PFSK-1 (cell line): ENCODE measurements at regions not wholly inside any gene's neighbourhood (a gene's known extent, or its start where the extent isn't known, plus 50 kb on each side); places are given as distances from the start of the nearest gene placed in this dataset.

Experiments
- FOXP2 ChIP-seq: optimal IDR thresholded peaks from 2 replicates; pipeline ENCODE3; 2011; ENCODE audit warnings: borderline replicate concordance, control low read depth, inconsistent platforms; ENCODE audit not compliant: insufficient read depth; ENCODE audit errors: extremely low read length, extremely low read depth
- POLR2AphosphoS5 ChIP-seq: IDR thresholded peaks from 2 replicates; pipeline ENCODE4 v1.6.1; 2012; ENCODE audit warnings: low read depth, mild to moderate bottlenecking, control low read depth, low read length, moderate library complexity
- REST ChIP-seq, 2 experiments: IDR thresholded peaks; 2 replicates each; pipeline versions ENCODE4 v1.6.1 to v1.8.0; 2011 to 2012; ENCODE audit warnings: low read depth in 2 of 2, low read length in 2 of 2, control low read depth in 1 of 2, inconsistent platforms in 1 of 2, mild to moderate bottlenecking in 1 of 2, moderate library complexity in 1 of 2; ENCODE audit not compliant: insufficient read depth in 1 of 2
- SIN3A ChIP-seq: IDR thresholded peaks from 2 replicates; pipeline ENCODE4 v1.6.1; 2012; ENCODE audit warnings: mild to moderate bottlenecking, low read length, moderate library complexity, borderline replicate concordance; ENCODE audit not compliant: insufficient read depth
- TAF1 ChIP-seq: IDR thresholded peaks from 2 replicates; pipeline ENCODE4 v1.6.1; 2012; ENCODE audit warnings: low read length, control low read depth, borderline replicate concordance; ENCODE audit not compliant: insufficient read depth

GRCh38 chr10:44564361-44564760 is 179.5 kb upstream of the CXCL12 start:
- no peak for TF ChIP-seq SIN3A
- no peak for TF ChIP-seq TAF1
- TF ChIP-seq POLR2AphosphoS5 = no peak
- no peak for TF ChIP-seq REST (IDR thresholded peaks at IDR 0.05; ENCODE audit: insufficient read depth in 1 of 2, low read depth in 2 of 2, low read length in 2 of 2)
- no peak for TF ChIP-seq FOXP2

GRCh38 chr10:44564790-44565189 is 179.9 kb upstream of the CXCL12 start:
- TF ChIP-seq FOXP2 (no peak), SIN3A (no peak), POLR2AphosphoS5 (no peak), REST (IDR thresholded peaks at IDR 0.05; ENCODE audit: insufficient read depth in 1 of 2, low read depth in 2 of 2, low read length in 2 of 2) (no peak), TAF1 (no peak)

GRCh38 chr10:44566786-44567185 is 181.9 kb upstream of the CXCL12 start:
- TF ChIP-seq REST (IDR thresholded peaks at IDR 0.05; ENCODE audit: insufficient read depth in 1 of 2, low read depth in 2 of 2, low read length in 2 of 2) = no peak
- TF ChIP-seq POLR2AphosphoS5 = no peak
- TF ChIP-seq TAF1 = no peak
- TF ChIP-seq FOXP2 = no peak
- TF ChIP-seq SIN3A = no peak

- TF ChIP-seq TAF1 (no peak), FOXP2 (no peak), POLR2AphosphoS5 (no peak), REST (IDR thresholded peaks at IDR 0.05; ENCODE audit: insufficient read depth in 1 of 2, low read depth in 2 of 2, low read length in 2 of 2) (no peak), SIN3A (no peak)
Measured at GRCh38 chr10:44567471-44567870, 182.6 kb upstream of the CXCL12 start.
